Endodermal cell (in vitro differentiated cells): ENCODE measurements at regions not wholly inside any gene's neighbourhood (a gene's known extent, or its start where the extent isn't known, plus 50 kb on each side); places are given as distances from the start of the nearest gene placed in this dataset.

Experiments
- DNase-seq: peaks from one replicate; pipeline ENCODE4 v3.0.0-alpha.2; 2017
- H3K27ac ChIP-seq: 2 replicates; pipeline ENCODE4 v1.5.1; 2013; ENCODE audit warnings: mild to moderate bottlenecking, low read depth, low read length, moderate library complexity
- H3K27me3 ChIP-seq: 2 replicates; pipeline ENCODE4 v1.6.1; 2013; ENCODE audit warnings: mild to moderate bottlenecking, low read length, moderate library complexity; ENCODE audit not compliant: insufficient read depth, control insufficient read depth, poor library complexity, severe bottlenecking
- H3K36me3 ChIP-seq: 2 replicates; pipeline ENCODE4 v1.7.0; 2013; ENCODE audit warnings: mild to moderate bottlenecking, low read length, moderate library complexity; ENCODE audit not compliant: control insufficient read depth, insufficient read depth
- H3K4me1 ChIP-seq: one replicate; pipeline ENCODE4 v1.7.0; 2013; ENCODE audit warnings: low read length; ENCODE audit not compliant: control insufficient read depth, insufficient read depth
- H3K4me3 ChIP-seq: 2 replicates; pipeline ENCODE4 v1.5.1; 2013; ENCODE audit warnings: mild to moderate bottlenecking, low read length, moderate library complexity
- H3K9ac ChIP-seq: 2 replicates; pipeline ENCODE4 v1.6.1; 2013; ENCODE audit warnings: mild to moderate bottlenecking, low read length, moderate library complexity; ENCODE audit not compliant: poor library complexity, severe bottlenecking; ENCODE audit errors: extremely low read depth
- H3K9me3 ChIP-seq: 2 replicates; pipeline ENCODE4 v1.6.1; 2013; ENCODE audit warnings: mild to moderate bottlenecking, low read length, moderate library complexity; ENCODE audit not compliant: control insufficient read depth
- H3K27ac Mint-ChIP-seq: 2 replicates; pipeline ENCODE4 v1.8.0; 2020; ENCODE audit warnings: mixed read lengths
- H3K27me3 Mint-ChIP-seq: 2 replicates; pipeline ENCODE4 v1.8.0; 2021; ENCODE audit warnings: mild to moderate bottlenecking, mixed read lengths; ENCODE audit not compliant: insufficient read depth
- H3K36me3 Mint-ChIP-seq: 2 replicates; pipeline ENCODE4 v1.8.0; 2020; ENCODE audit warnings: low read depth, mixed read lengths
- H3K4me1 Mint-ChIP-seq: 2 replicates; pipeline ENCODE4 v1.8.0; 2020; ENCODE audit warnings: mixed read lengths
- H3K4me3 Mint-ChIP-seq: 2 replicates; pipeline ENCODE4 v1.8.0; 2020; ENCODE audit warnings: mild to moderate bottlenecking, moderate library complexity, mixed read lengths
- H3K9me3 Mint-ChIP-seq: 2 replicates; pipeline ENCODE4 v1.8.0; 2020; ENCODE audit warnings: mild to moderate bottlenecking, mixed read lengths
- WGBS, 2 experiments: methylation state at CpG; one replicate each; pipeline versions ENCODE4 v1.1.5 to v1.1.7; 2013; ENCODE audit warnings: missing lambda C conversion rate in 2 of 2, mixed read lengths in 1 of 2; ENCODE audit not compliant: insufficient coverage in 1 of 2, insufficient read length in 1 of 2; 5-methylcytosine and 5-hydroxymethylcytosine counted together
- TF ChIP-seq, protein P1 (sequence below): fragments of 200-600 bp; sonication (generic); conservative IDR thresholded peaks from 2 replicates; pipeline ENCODE4 v1.5.0; 2021; ENCODE audit warnings: antibody characterized with exemption, mild to moderate bottlenecking

DNA sequence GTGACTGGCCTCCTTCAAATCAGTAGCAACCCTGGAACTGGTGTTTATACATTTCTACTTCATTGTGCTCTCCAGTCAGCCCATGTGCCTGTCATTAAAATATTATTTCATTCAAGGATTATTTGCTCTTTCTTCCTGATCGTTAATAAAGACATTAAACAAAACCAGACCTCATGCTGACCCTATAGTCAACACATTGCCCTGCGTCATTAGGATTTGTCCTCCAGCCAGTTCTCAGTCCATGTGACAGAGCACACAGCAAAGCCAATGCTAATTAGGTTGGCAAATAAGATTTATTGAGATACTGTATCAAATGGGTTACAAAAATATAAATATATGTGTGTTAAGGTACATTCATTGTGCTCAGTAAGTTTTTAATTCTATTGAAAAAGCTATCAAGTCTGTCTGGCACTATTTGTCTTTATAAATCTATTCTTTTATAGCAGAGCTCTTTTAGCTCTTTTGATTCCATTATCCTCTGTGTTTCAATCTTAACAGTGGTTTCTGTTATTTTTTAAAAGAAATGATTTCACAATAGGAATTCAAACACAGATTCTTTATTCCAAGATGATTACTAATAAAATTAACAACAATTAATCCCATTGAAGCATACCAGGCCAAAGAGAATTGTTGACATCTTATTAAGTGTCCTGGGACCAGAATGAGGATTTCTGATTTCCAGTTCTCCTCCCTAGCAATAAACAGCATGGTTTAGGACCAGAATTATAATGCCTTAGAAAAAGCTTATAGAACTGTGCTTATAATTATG is 209.4 kb upstream of the RGMB start:
- Histone ChIP-seq H3K9ac (no peak overlapping the region), H3K27ac (no peak overlapping the region), H3K9me3 (peaks cover 6% of the 10 kb centered on the region), H3K36me3 (peaks cover 6% of the 10 kb centered on the region), H3K4me3 (peak overlapping the region; percentile 7), H3K4me1 (peaks cover 5% of the 10 kb centered on the region), H3K27me3 (no peaks in the 10 kb centered on the region)
- H3K27ac Mint-ChIP-seq: no peak overlapping the region
- no peak overlapping the region for H3K4me3 Mint-ChIP-seq
- H3K4me1 Mint-ChIP-seq: peaks cover 29% of the 10 kb centered on the region
- no peak for DNase-seq
- H3K9me3 Mint-ChIP-seq: peaks cover 2% of the 10 kb centered on the region
- 87 to 95% methylated on average over 2 of the region's 2 CpGs for WGBS, 2 experiments
- no peaks in the 10 kb centered on the region for H3K27me3 Mint-ChIP-seq
- TF ChIP-seq, protein P1, sequence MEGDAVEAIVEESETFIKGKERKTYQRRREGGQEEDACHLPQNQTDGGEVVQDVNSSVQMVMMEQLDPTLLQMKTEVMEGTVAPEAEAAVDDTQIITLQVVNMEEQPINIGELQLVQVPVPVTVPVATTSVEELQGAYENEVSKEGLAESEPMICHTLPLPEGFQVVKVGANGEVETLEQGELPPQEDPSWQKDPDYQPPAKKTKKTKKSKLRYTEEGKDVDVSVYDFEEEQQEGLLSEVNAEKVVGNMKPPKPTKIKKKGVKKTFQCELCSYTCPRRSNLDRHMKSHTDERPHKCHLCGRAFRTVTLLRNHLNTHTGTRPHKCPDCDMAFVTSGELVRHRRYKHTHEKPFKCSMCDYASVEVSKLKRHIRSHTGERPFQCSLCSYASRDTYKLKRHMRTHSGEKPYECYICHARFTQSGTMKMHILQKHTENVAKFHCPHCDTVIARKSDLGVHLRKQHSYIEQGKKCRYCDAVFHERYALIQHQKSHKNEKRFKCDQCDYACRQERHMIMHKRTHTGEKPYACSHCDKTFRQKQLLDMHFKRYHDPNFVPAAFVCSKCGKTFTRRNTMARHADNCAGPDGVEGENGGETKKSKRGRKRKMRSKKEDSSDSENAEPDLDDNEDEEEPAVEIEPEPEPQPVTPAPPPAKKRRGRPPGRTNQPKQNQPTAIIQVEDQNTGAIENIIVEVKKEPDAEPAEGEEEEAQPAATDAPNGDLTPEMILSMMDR: no peak
- peaks cover 17% of the 10 kb centered on the region for H3K36me3 Mint-ChIP-seq

- TF ChIP-seq, protein P1: no peak
- peaks cover 7% of the 10 kb centered on the region for H3K36me3 ChIP-seq
- H3K36me3 Mint-ChIP-seq: peaks cover 24% of the 10 kb centered on the region
- H3K4me1 Mint-ChIP-seq: peaks cover 29% of the 10 kb centered on the region
- H3K4me1 ChIP-seq: peaks cover 5% of the 10 kb centered on the region
- no peaks in the 10 kb centered on the region for H3K27me3 Mint-ChIP-seq
- H3K27ac ChIP-seq: no peak overlapping the region
- no peak for DNase-seq
- H3K9me3 ChIP-seq: peaks cover 6% of the 10 kb centered on the region
- peaks cover 2% of the 10 kb centered on the region for H3K9me3 Mint-ChIP-seq
- 92 to 100% methylated on average over 1 of the region's 1 CpG for WGBS, 2 experiments
- H3K27ac Mint-ChIP-seq: peak overlapping the region; percentile 36
- no peak overlapping the region for H3K9ac ChIP-seq
- no peaks in the 10 kb centered on the region for H3K27me3 ChIP-seq
- no peak overlapping the region for H3K4me3 ChIP-seq
- no peak overlapping the region for H3K4me3 Mint-ChIP-seq
Measured at GRCh38 chr5:98564836-98565235, 208.6 kb upstream of the RGMB start.

DNA sequence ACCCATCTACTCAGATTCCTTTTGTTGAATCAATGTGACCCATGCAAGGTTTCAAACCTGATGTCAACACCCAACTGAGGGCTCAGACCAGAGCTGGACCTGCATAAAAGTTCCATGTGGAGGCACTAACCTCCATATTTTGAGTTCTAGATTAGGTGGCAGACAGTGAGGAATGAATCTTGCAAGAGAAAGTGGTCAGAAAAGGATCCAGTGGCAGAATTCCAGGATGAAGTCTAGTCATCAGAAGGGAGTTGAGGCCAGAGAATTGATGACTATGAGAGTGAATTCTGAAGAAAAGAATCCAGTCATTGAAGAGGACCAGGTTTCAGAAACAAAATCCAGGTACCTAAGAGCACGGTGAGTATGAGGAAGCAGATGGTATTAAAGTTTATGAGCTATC is 205.1 kb upstream of the RGMB start:
- H3K4me3 Mint-ChIP-seq: no peak overlapping the region
- WGBS, 2 experiments: 98 to 100% methylated on average over 1 of the region's 1 CpG

More for the DNA sequence above, 205.1 kb upstream of the RGMB start:
- Mint-ChIP-seq H3K27me3 (no peaks in the 10 kb centered on the region), H3K36me3 (peaks cover 25% of the 10 kb centered on the region), H3K4me1 (peaks cover 20% of the 10 kb centered on the region), H3K27ac (no peak overlapping the region), H3K9me3 (peaks cover 3% of the 10 kb centered on the region)
- Histone ChIP-seq H3K27me3 (no peaks in the 10 kb centered on the region), H3K9ac (no peak overlapping the region), H3K4me3 (no peak overlapping the region), H3K9me3 (peaks cover 8% of the 10 kb centered on the region), H3K4me1 (peaks cover 11% of the 10 kb centered on the region), H3K36me3 (peaks cover 8% of the 10 kb centered on the region), H3K27ac (no peak overlapping the region)
- DNase-seq: no peak
- TF ChIP-seq, protein P1: no peak
